ENCODE measurements at regions not wholly inside any gene's neighbourhood (a gene's known extent, or its start where the extent isn't known, plus 50 kb on each side); places are given as distances from the start of the nearest gene placed in this dataset.
A peak's percentile ranks its signal among the peaks of the same experiment; 100 is the strongest.

DNA sequence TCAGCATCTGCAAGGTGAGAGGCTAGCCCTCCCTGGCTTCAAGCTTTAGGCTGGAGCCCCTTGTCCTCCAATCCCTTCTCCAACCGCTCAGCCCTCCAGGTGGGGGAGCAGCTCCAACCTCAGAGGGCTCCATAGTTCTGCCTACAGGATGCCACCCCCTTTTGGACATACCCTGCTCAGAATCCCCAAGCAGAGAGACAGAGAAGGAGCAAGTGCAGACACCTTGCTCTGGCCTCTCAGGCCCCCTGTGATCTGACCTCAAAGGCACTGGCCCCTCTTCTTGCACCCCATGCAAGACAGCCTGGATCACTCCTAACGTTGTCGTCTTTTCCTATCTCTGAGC, 101.6 kb downstream of the C5orf15 start:
- H2BK5ac ChIP-seq (ENCODE audit: low read depth, low read length) = no peak overlapping the region
- H3K79me1 ChIP-seq (ENCODE audit: low read depth, low read length) = no peaks in the 10 kb centered on the region
- no peak overlapping the region for H3K14ac ChIP-seq (ENCODE audit: insufficient read length)
- H3K27me3 ChIP-seq (replicated peaks in 1 of 4; ENCODE audit: control insufficient read depth in 3 of 4, extremely low read depth in 1 of 4, insufficient read depth in 3 of 4, low read length in 3 of 4) = no peaks in the 10 kb centered on the region
- DNase-seq (ENCODE audit: low read depth in 1 of 2, low spot score in 2 of 2) = no peak
- H2AK5ac ChIP-seq (ENCODE audit: low read depth, low read length) = no peak overlapping the region
- H3K18ac ChIP-seq (ENCODE audit: extremely low read depth, low read length) = no peak overlapping the region
- CTCF ChIA-PET (ENCODE audit: partially characterized antibody) = interaction anchor here (0.7 to 10.7 kb wide), 33 partner anchors 7 to 756 kb away, joined by 3 to 150 read pairs (median 4); no protein-coding TSS in a partner anchor
- no peak overlapping the region for H3K27ac ChIP-seq (ENCODE audit: low read depth, low read length)
- no peak overlapping the region for H3K23ac ChIP-seq (ENCODE audit: insufficient read length)
- H4K91ac ChIP-seq (replicated peaks; ENCODE audit: insufficient read length, low read length) = no peak overlapping the region
- H2AFZ ChIP-seq (ENCODE audit: low read length) = no peak overlapping the region
- H3K4me3 ChIP-seq (ENCODE audit: extremely low read depth in 1 of 4, insufficient read depth in 2 of 4, low read depth in 3 of 4, low read length in 4 of 4) = no peak overlapping the region
- H3K36me3 ChIP-seq (ENCODE audit: control insufficient read depth in 2 of 4, insufficient read depth in 4 of 4, low read length in 3 of 4) = no peaks in the 10 kb centered on the region
- H3K4me2 ChIP-seq (ENCODE audit: insufficient read depth in 1 of 2, low read depth in 2 of 2, low read length in 2 of 2) = no peak overlapping the region
- H3K79me2 ChIP-seq (ENCODE audit: control insufficient read depth in 1 of 2, insufficient read depth in 2 of 2, low read length in 2 of 2) = no peaks in the 10 kb centered on the region
- H3K4me1 ChIP-seq (replicated peaks in 1 of 4; ENCODE audit: control insufficient read depth in 3 of 4, insufficient read depth in 4 of 4, low read length in 3 of 4) = no peaks in the 10 kb centered on the region; a peak in 2 of 7 replicates
- no peaks in the 10 kb centered on the region for H4K20me1 ChIP-seq (replicated peaks in 1 of 2; ENCODE audit: control insufficient read depth in 1 of 2, insufficient read depth in 2 of 2, low read length in 2 of 2)
- H2BK20ac ChIP-seq (ENCODE audit: low read length) = no peak overlapping the region
- H4K8ac ChIP-seq (ENCODE audit: extremely low read depth, insufficient read depth, low read length) = no peak overlapping the region; the same call in 1 of the 2 replicates
- no peaks in the 10 kb centered on the region for H3K23me2 ChIP-seq (ENCODE audit: low read depth, low read length)
- no peak overlapping the region for H3K56ac ChIP-seq (replicated peaks; ENCODE audit: insufficient read length, low read depth, low read length)
- no peak overlapping the region for H2BK120ac ChIP-seq (replicated peaks; ENCODE audit: low read depth, low read length)
- no peaks in the 10 kb centered on the region for H3K9me3 ChIP-seq (ENCODE audit: insufficient read depth in 2 of 2, low read depth in 1 of 2, low read length in 1 of 2)
- 0 out of 2 replicates have a peak overlapping the region, but pooled peaks have one; percentile 9 for H2BK12ac ChIP-seq (ENCODE audit: low read depth, low read length)
- H3K9ac ChIP-seq (replicated peaks in 1 of 4; ENCODE audit: extremely low read depth in 1 of 4, low read depth in 3 of 4, low read length in 3 of 4) = no peak overlapping the region
- FAIRE-seq = no peak
- 81% methylated on average over 3 of the region's 3 CpGs; no CpG with 5 or more reads in 1 of the 2 experiments for WGBS, 2 experiments (ENCODE audit: extremely low coverage in 1 of 2, insufficient coverage in 1 of 2, insufficient read length in 1 of 2, insufficient replicate concordance in 2 of 2, low coverage in 1 of 2, low lambda C conversion rate in 2 of 2, missing lambda C conversion rate in 1 of 2)
- H4K5ac ChIP-seq (ENCODE audit: insufficient read length, low read depth, low read length) = no peak overlapping the region
- POLR2A ChIA-PET (ENCODE audit: partially characterized antibody) = no interaction called here
- H3K4ac ChIP-seq (replicated peaks; ENCODE audit: insufficient read length, low read depth, low read length) = no peak overlapping the region
- no peak overlapping the region for H2BK15ac ChIP-seq (ENCODE audit: low read length)
- peak; percentile 37 to 53; a peak in 3 of 4 replicates for TF ChIP-seq RAD21 (IDR thresholded peaks at IDR 0.05 in 1 of 2, conservative IDR thresholded peaks at IDR 0.05 in 1 of 2; ENCODE audit: low read depth in 2 of 2, low read length in 2 of 2)
- TF ChIP-seq, protein P1, sequence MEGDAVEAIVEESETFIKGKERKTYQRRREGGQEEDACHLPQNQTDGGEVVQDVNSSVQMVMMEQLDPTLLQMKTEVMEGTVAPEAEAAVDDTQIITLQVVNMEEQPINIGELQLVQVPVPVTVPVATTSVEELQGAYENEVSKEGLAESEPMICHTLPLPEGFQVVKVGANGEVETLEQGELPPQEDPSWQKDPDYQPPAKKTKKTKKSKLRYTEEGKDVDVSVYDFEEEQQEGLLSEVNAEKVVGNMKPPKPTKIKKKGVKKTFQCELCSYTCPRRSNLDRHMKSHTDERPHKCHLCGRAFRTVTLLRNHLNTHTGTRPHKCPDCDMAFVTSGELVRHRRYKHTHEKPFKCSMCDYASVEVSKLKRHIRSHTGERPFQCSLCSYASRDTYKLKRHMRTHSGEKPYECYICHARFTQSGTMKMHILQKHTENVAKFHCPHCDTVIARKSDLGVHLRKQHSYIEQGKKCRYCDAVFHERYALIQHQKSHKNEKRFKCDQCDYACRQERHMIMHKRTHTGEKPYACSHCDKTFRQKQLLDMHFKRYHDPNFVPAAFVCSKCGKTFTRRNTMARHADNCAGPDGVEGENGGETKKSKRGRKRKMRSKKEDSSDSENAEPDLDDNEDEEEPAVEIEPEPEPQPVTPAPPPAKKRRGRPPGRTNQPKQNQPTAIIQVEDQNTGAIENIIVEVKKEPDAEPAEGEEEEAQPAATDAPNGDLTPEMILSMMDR (IDR thresholded peaks at IDR 0.05; ENCODE audit: control extremely low read depth in 1 of 3, insufficient read depth in 1 of 3, low read depth in 1 of 3, low read length in 3 of 3) = peak in 2 of 3 experiments; percentile 14 to 57; a peak in 3 of 4 replicates
